H9 (cell line): ENCODE measurements at regions not wholly inside any gene's neighbourhood (a gene's known extent, or its start where the extent isn't known, plus 50 kb on each side); places are given as distances from the start of the nearest gene placed in this dataset.

ENCODE experiments used
- DNase-seq: peaks from one replicate; pipeline ENCODE4 v3.0.0-alpha.2; 2017
- H2AFZ ChIP-seq: one replicate; pipeline ENCODE4 v1.6.1; 2013; ENCODE audit warnings: mild to moderate bottlenecking, low read length, control low read depth, moderate library complexity
- H2AK5ac ChIP-seq: 2 replicates; pipeline ENCODE4 v1.6.1; 2013; ENCODE audit warnings: low read length, control low read depth, mixed read lengths; ENCODE audit not compliant: insufficient read length
- H2BK120ac ChIP-seq: one replicate; pipeline ENCODE4 v1.6.1; 2013; ENCODE audit warnings: low read depth, mild to moderate bottlenecking, low read length, control low read depth, inconsistent platforms; ENCODE audit not compliant: poor library complexity, severe bottlenecking
- H2BK12ac ChIP-seq: 2 replicates; pipeline ENCODE4 v1.6.1; 2013; ENCODE audit warnings: low read length, control low read depth, mixed read lengths, low read depth; ENCODE audit not compliant: insufficient read length
- H2BK15ac ChIP-seq: 2 replicates; pipeline ENCODE4 v1.6.1; 2013; ENCODE audit warnings: low read depth, low read length, control low read depth
- H2BK20ac ChIP-seq: one replicate; pipeline ENCODE4 v1.6.1; 2013; ENCODE audit warnings: low read depth, mild to moderate bottlenecking, low read length, control low read depth, inconsistent platforms; ENCODE audit not compliant: poor library complexity, severe bottlenecking
- H2BK5ac ChIP-seq: 2 replicates; pipeline ENCODE4 v1.6.1; 2013; ENCODE audit warnings: low read length, control low read depth, mixed read lengths; ENCODE audit not compliant: insufficient read length
- H3K14ac ChIP-seq: 2 replicates; pipeline ENCODE4 v1.6.1; 2013; ENCODE audit warnings: low read length, control low read depth; ENCODE audit not compliant: insufficient read depth
- H3K18ac ChIP-seq: 2 replicates; pipeline ENCODE4 v1.6.1; 2013; ENCODE audit warnings: low read depth, mild to moderate bottlenecking, mixed read lengths, low read length, control low read depth; ENCODE audit not compliant: insufficient read length
- H3K23ac ChIP-seq: 2 replicates; pipeline ENCODE4 v1.6.1; 2013; ENCODE audit warnings: low read length, control low read depth, mixed read lengths, low read depth; ENCODE audit not compliant: insufficient read length
- H3K23me2 ChIP-seq: 2 replicates; pipeline ENCODE4 v1.6.1; 2013; ENCODE audit warnings: low read depth, mild to moderate bottlenecking, mixed read lengths, low read length, control low read depth; ENCODE audit not compliant: insufficient read length, poor library complexity, severe bottlenecking
- H3K27ac ChIP-seq: 2 replicates; pipeline ENCODE4 v1.5.1; 2013; ENCODE audit warnings: low read length, control low read depth, mixed read lengths, low read depth; ENCODE audit not compliant: insufficient read length
- H3K27me3 ChIP-seq: 2 replicates; pipeline ENCODE4 v1.6.1; 2013; ENCODE audit warnings: low read length, control low read depth, inconsistent platforms; ENCODE audit not compliant: insufficient read depth
- H3K4ac ChIP-seq: 2 replicates; pipeline ENCODE4 v1.6.1; 2013; ENCODE audit warnings: low read depth, mild to moderate bottlenecking, control low read depth, inconsistent platforms, low read length, moderate library complexity
- H3K4me1 ChIP-seq: 2 replicates; pipeline ENCODE4 v1.6.1; 2013; ENCODE audit warnings: low read length, control low read depth, inconsistent platforms; ENCODE audit not compliant: insufficient read depth
- H3K4me2 ChIP-seq: 2 replicates; pipeline ENCODE4 v1.6.1; 2013; ENCODE audit warnings: low read length, control low read depth, mixed read lengths; ENCODE audit not compliant: insufficient read length, insufficient read depth
- H3K56ac ChIP-seq: 2 replicates; pipeline ENCODE4 v1.6.1; 2013; ENCODE audit warnings: low read depth, mild to moderate bottlenecking, mixed read lengths, low read length, control low read depth; ENCODE audit not compliant: insufficient read length
- H3K79me1 ChIP-seq: 2 replicates; pipeline ENCODE4 v1.6.1; 2013; ENCODE audit warnings: low read depth, mild to moderate bottlenecking, moderate library complexity, low read length, control low read depth, inconsistent platforms; ENCODE audit not compliant: insufficient read depth, poor library complexity, severe bottlenecking
- H3K79me2 ChIP-seq: 2 replicates; pipeline ENCODE4 v1.6.1; 2013; ENCODE audit warnings: low read length, control low read depth, inconsistent platforms; ENCODE audit not compliant: insufficient read depth
- H3K9ac ChIP-seq: 2 replicates; pipeline ENCODE4 v1.6.1; 2013; ENCODE audit warnings: low read length, control low read depth, mixed read lengths; ENCODE audit not compliant: insufficient read length; ENCODE audit errors: extremely low read depth
- H3K9me3 ChIP-seq: one replicate; pipeline ENCODE4 v1.6.1; 2013; ENCODE audit warnings: low read depth, low read length, inconsistent platforms; ENCODE audit not compliant: control insufficient read depth
- H3T11ph ChIP-seq: one replicate; pipeline ENCODE4 v1.6.1; 2013; ENCODE audit warnings: mild to moderate bottlenecking, low read length, control low read depth, inconsistent platforms
- H4K20me1 ChIP-seq: one replicate; pipeline ENCODE4 v1.6.1; 2013; ENCODE audit not compliant: control insufficient read depth, insufficient read length, insufficient read depth
- H4K5ac ChIP-seq: 2 replicates; pipeline ENCODE4 v1.6.1; 2013; ENCODE audit warnings: low read depth, mild to moderate bottlenecking, mixed read lengths, low read length, control low read depth; ENCODE audit not compliant: insufficient read length
- H4K8ac ChIP-seq: replicated peaks from 2 replicates; pipeline ENCODE4 v1.6.1; 2013; ENCODE audit warnings: low read length, control low read depth, mixed read lengths, low read depth; ENCODE audit not compliant: insufficient read length
- H4K91ac ChIP-seq: 2 replicates; pipeline ENCODE4 v1.6.1; 2013; ENCODE audit warnings: low read depth, mild to moderate bottlenecking, moderate library complexity, mixed read lengths, low read length, control low read depth; ENCODE audit not compliant: insufficient read length
- H3K27ac Mint-ChIP-seq, 3 experiments: 2 replicates in 2 of 3; 3 replicates in 1 of 3; pipeline ENCODE4 v1.8.0; 2020 to 2021; ENCODE audit warnings: mixed read lengths in 3 of 3, mild to moderate bottlenecking in 1 of 3, moderate library complexity in 1 of 3
- H3K27me3 Mint-ChIP-seq: 2 replicates; pipeline ENCODE4 v1.8.0; 2021; ENCODE audit warnings: low read depth, mild to moderate bottlenecking, moderate library complexity, mixed read lengths
- H3K36me3 Mint-ChIP-seq, 3 experiments: 2 replicates in 2 of 3; 3 replicates in 1 of 3; pipeline ENCODE4 v1.8.0; 2020 to 2021; ENCODE audit warnings: low read depth in 3 of 3, mixed read lengths in 3 of 3; ENCODE audit not compliant: insufficient read depth in 1 of 3
- H3K4me1 Mint-ChIP-seq, 2 experiments: 2 replicates each; pipeline ENCODE4 v1.8.0; 2020; ENCODE audit warnings: mixed read lengths in 2 of 2
- H3K4me3 Mint-ChIP-seq, 2 experiments: 2 replicates in 1 of 2; 3 replicates in 1 of 2; pipeline ENCODE4 v1.8.0; 2020 to 2021; ENCODE audit warnings: mild to moderate bottlenecking in 2 of 2, mixed read lengths in 2 of 2, moderate library complexity in 1 of 2
- H3K9me3 Mint-ChIP-seq, 2 experiments: 2 replicates in 1 of 2; 3 replicates in 1 of 2; pipeline ENCODE4 v1.8.0; 2020; ENCODE audit warnings: mild to moderate bottlenecking in 2 of 2, mixed read lengths in 2 of 2, moderate library complexity in 1 of 2
- WGBS: extraction: QIAGEN DNeasy Blood & Tissue Kit; methylation state at CpG from one replicate; pipeline ENCODE4 v1.1.7; 2013; ENCODE audit warnings: missing lambda C conversion rate, low lambda C conversion rate, mixed read lengths; ENCODE audit not compliant: insufficient read length; ENCODE audit errors: extremely low coverage; 5-methylcytosine and 5-hydroxymethylcytosine counted together
- TF ChIP-seq, protein P1 (sequence below): fragments of 200-600 bp; sonication (generic); conservative IDR thresholded peaks from 3 replicates; pipeline ENCODE4 v1.8.0; 2021; ENCODE audit warnings: antibody characterized with exemption, mild to moderate bottlenecking

GRCh38 chr7:18200855-18201254 is 173.2 kb upstream of the PRPS1L1 start:
- Histone ChIP-seq H3K14ac (no peak overlapping the region), H3K18ac (no peak overlapping the region), H3K27me3 (no peaks in the 10 kb centered on the region), H2BK15ac (no peak overlapping the region), H3K56ac (no peak overlapping the region), H4K91ac (no peak overlapping the region), H2BK120ac (no peak overlapping the region), H3K27ac (no peak overlapping the region), H3K4me1 (no peaks in the 10 kb centered on the region), H4K8ac (no peak overlapping the region), H3K4me2 (no peak overlapping the region), H3K79me1 (no peaks in the 10 kb centered on the region), H3K79me2 (no peaks in the 10 kb centered on the region), H3K23ac (no peak overlapping the region), H4K5ac (no peak overlapping the region), H4K20me1 (no peaks in the 10 kb centered on the region), H3K4ac (no peak overlapping the region), H2AK5ac (no peak overlapping the region), H2BK5ac (no peak overlapping the region), H3K9ac (no peak overlapping the region), H3K23me2 (no peaks in the 10 kb centered on the region), H2BK20ac (no peak overlapping the region), H2BK12ac (no peak overlapping the region), H3K9me3 (no peaks in the 10 kb centered on the region), H3T11ph (no peak overlapping the region), H2AFZ (no peak overlapping the region)
- TF ChIP-seq, protein P1, sequence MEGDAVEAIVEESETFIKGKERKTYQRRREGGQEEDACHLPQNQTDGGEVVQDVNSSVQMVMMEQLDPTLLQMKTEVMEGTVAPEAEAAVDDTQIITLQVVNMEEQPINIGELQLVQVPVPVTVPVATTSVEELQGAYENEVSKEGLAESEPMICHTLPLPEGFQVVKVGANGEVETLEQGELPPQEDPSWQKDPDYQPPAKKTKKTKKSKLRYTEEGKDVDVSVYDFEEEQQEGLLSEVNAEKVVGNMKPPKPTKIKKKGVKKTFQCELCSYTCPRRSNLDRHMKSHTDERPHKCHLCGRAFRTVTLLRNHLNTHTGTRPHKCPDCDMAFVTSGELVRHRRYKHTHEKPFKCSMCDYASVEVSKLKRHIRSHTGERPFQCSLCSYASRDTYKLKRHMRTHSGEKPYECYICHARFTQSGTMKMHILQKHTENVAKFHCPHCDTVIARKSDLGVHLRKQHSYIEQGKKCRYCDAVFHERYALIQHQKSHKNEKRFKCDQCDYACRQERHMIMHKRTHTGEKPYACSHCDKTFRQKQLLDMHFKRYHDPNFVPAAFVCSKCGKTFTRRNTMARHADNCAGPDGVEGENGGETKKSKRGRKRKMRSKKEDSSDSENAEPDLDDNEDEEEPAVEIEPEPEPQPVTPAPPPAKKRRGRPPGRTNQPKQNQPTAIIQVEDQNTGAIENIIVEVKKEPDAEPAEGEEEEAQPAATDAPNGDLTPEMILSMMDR = no peak
- DNase-seq = no peak
- H3K4me3 Mint-ChIP-seq = no peak overlapping the region
- H3K4me1 Mint-ChIP-seq = no peaks in the 10 kb centered on the region
- no peaks in the 10 kb centered on the region for H3K36me3 Mint-ChIP-seq
- H3K9me3 Mint-ChIP-seq = no peaks in the 10 kb centered on the region
- H3K27me3 Mint-ChIP-seq = no peaks in the 10 kb centered on the region
- no peak overlapping the region for H3K27ac Mint-ChIP-seq
- WGBS = no CpG with 5 or more reads among the region's 8 CpGs
